ENCODE measurements at regions not wholly inside any gene's neighbourhood (a gene's known extent, or its start where the extent isn't known, plus 50 kb on each side); places are given as distances from the start of the nearest gene placed in this dataset.

DNA sequence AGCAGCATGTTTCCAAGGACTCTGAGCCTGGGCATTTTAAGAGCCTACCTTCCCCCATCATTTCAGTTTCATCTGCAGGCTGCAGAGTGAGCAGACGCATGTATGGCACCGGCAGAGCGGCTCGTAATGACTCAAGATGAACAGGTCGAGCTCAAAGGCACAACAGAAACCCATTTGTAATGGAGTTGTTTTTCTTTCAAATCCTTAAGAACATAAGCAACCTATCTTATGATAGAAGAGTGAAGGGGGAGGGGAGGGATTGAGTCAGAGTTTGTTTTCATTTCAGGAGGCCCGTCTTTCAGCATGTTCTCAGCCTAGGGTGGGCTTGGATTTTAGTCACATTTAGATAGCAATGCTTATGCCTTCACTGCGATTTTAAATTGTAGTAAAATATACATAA is 54.9 kb upstream of the CISTR start:
- ChIA-PET CTCF (interaction anchor here (0.6 to 1.5 kb wide), 7 partner anchors 15 to 572 kb away, joined by 3 to 4 read pairs (median 3); no protein-coding TSS in a partner anchor), POLR2A (no interaction called here)
- peaks cover 26% of the 10 kb centered on the region for H3K27me3 ChIP-seq (ENCODE audit: control insufficient read depth, insufficient read depth, low read length)
- TF ChIP-seq, protein P1, sequence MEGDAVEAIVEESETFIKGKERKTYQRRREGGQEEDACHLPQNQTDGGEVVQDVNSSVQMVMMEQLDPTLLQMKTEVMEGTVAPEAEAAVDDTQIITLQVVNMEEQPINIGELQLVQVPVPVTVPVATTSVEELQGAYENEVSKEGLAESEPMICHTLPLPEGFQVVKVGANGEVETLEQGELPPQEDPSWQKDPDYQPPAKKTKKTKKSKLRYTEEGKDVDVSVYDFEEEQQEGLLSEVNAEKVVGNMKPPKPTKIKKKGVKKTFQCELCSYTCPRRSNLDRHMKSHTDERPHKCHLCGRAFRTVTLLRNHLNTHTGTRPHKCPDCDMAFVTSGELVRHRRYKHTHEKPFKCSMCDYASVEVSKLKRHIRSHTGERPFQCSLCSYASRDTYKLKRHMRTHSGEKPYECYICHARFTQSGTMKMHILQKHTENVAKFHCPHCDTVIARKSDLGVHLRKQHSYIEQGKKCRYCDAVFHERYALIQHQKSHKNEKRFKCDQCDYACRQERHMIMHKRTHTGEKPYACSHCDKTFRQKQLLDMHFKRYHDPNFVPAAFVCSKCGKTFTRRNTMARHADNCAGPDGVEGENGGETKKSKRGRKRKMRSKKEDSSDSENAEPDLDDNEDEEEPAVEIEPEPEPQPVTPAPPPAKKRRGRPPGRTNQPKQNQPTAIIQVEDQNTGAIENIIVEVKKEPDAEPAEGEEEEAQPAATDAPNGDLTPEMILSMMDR (IDR thresholded peaks at IDR 0.05; ENCODE audit: insufficient read depth, low read depth, low read length), result no peak
- H3K4me3 ChIP-seq (ENCODE audit: low read depth, low read length), result no peak overlapping the region
- no peaks in the 10 kb centered on the region for H3K36me3 ChIP-seq (ENCODE audit: control insufficient read depth, insufficient read depth, low read length)
- no peak for DNase-seq (ENCODE audit: low read depth)

DNA sequence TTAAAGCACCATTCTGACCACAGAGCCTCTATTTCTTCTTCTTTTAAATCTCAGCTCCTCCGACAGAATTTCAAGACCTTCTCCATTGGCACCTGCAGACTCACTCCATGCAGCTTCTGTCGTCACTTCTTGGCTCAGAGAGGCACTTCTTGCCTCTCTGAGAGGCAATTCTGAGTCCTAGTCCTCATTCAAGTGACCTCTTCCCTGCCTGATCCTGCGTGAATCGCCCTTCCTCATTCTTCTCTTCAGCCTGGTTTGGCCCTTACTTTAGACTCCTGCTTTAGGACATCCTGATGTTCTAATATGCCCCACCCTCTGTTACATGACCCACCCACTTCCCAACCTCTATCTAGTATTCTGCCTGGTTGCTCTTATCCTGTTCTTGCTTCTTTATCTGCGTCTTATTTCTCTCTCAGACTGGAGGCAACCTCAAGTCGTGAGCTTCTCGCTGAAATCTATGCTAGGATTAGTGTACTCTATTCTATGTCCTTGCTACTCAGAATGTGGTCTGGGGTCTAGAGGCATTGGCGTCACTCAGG is 55.6 kb upstream of the CISTR start:
- ChIA-PET CTCF (interaction anchor here (1.1 to 1.5 kb wide), 4 partner anchors 16 to 572 kb away, joined by 3 to 4 read pairs (median 4); no protein-coding TSS in a partner anchor), POLR2A (no interaction called here)
- no peaks in the 10 kb centered on the region for H3K36me3 ChIP-seq (ENCODE audit: control insufficient read depth, insufficient read depth, low read length)
- TF ChIP-seq, protein P1 (IDR thresholded peaks at IDR 0.05; ENCODE audit: insufficient read depth, low read depth, low read length), result no peak
- DNase-seq (ENCODE audit: low read depth), result no peak
- peaks cover 25% of the 10 kb centered on the region for H3K27me3 ChIP-seq (ENCODE audit: control insufficient read depth, insufficient read depth, low read length)
- no peak overlapping the region for H3K4me3 ChIP-seq (ENCODE audit: low read depth, low read length)

DNA sequence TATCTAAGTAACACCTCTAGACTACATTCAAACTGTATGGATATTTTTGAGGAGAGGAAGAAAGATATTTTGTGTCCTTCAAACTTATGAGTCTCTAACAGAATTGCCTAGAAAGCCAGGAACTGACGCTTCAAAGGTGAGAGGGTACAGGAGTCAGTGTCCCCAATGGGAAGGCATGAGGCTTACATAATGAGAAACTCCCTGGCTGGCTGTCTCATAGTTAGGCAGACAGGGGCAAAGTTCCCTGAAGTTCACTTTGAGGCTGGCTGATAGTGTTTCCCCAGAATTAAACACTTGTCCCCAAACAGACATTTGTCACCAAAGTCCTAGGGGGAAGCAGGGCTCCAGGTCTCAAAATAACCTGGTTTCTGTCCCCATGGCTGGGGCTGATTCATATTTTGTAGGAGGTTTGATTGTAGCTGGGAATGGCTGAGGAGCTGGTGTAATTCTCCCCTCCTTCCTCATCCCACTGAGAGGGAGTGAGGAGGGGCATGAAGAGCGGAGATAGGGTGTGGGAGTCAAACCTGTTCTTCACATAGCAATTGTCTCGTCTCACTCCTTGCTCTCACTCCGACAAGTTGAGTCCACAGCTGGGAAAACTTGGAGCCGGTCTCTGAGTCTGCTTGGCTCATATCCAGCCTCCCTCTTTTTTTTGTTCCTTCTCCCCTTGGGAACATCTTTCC is 56.4 kb upstream of the CISTR start:
- no peak for DNase-seq (ENCODE audit: low read depth)
- CTCF ChIA-PET, result no interaction called here

DNA sequence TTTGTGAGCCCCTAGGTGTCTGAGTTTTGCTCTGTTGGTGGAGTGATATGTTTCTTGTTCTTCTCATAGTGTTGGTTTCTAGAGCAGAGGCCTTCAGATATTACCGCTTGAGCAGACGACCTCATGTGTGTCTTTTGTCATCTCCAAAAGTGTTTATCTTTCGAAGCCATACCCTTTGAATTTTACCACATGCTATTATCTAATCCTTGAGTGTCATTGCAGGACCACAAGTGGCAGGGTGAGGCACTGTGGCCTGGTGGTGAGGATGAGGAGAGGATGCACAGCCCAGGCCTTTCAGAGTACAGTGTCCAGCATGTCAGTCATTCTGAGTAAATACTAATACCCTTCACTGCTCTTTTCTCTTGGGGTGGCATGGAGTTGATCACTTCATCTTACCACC is 57.2 kb upstream of the CISTR start:
- no peak for DNase-seq (ENCODE audit: low read depth)
- no peak overlapping the region for H3K4me3 ChIP-seq (ENCODE audit: low read depth, low read length)
- peaks cover 17% of the 10 kb centered on the region for H3K27me3 ChIP-seq (ENCODE audit: control insufficient read depth, insufficient read depth, low read length)
- ChIA-PET POLR2A (no interaction called here), CTCF (interaction anchor here (1.2 kb wide), 2 partner anchors 21 to 27 kb away, joined by 3 read pairs; no protein-coding TSS in a partner anchor)
- no peaks in the 10 kb centered on the region for H3K36me3 ChIP-seq (ENCODE audit: control insufficient read depth, insufficient read depth, low read length)
- TF ChIP-seq, protein P1 (IDR thresholded peaks at IDR 0.05; ENCODE audit: insufficient read depth, low read depth, low read length), result no peak

More for the DNA sequence above, 56.4 kb upstream of the CISTR start:
- TF ChIP-seq, protein P1 (IDR thresholded peaks at IDR 0.05; ENCODE audit: insufficient read depth, low read depth, low read length), result no peak
- H3K36me3 ChIP-seq (ENCODE audit: control insufficient read depth, insufficient read depth, low read length), result no peaks in the 10 kb centered on the region
- H3K27me3 ChIP-seq (ENCODE audit: control insufficient read depth, insufficient read depth, low read length), result peaks cover 20% of the 10 kb centered on the region
- no peak overlapping the region for H3K4me3 ChIP-seq (ENCODE audit: low read depth, low read length)
- POLR2A ChIA-PET, result no interaction called here

DNA sequence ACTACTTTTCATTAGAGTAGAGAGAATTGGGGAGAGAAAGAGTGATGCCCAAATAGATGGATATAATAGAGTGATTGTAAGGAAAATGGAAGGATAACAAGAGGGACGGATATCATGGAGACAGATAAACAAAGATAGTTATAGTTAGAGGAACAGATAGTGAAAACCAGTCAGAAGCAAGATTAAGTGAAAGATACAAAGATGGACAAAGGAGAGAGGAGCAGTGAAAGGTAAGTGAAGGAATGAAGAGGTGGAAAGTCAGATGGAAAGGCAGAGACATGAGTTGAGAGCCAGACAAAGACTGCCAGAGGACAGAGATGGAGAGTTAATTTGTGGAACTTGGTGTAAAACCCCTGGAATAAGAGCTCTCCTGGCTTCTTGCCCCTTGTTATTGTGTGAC is 59.2 kb upstream of the CISTR start:
- TF ChIP-seq, protein P1 (IDR thresholded peaks at IDR 0.05; ENCODE audit: insufficient read depth, low read depth, low read length), result no peak
- ChIA-PET POLR2A (no interaction called here), CTCF (no interaction called here)
- Histone ChIP-seq H3K36me3 (ENCODE audit: control insufficient read depth, insufficient read depth, low read length) (no peaks in the 10 kb centered on the region), H3K4me3 (ENCODE audit: low read depth, low read length) (no peak overlapping the region), H3K27me3 (ENCODE audit: control insufficient read depth, insufficient read depth, low read length) (peaks cover 17% of the 10 kb centered on the region)
- DNase-seq (ENCODE audit: low read depth), result no peak
